Kidney epithelial cell (primary cell): ENCODE measurements at regions not wholly inside any gene's neighbourhood (a gene's known extent, or its start where the extent isn't known, plus 50 kb on each side); places are given as distances from the start of the nearest gene placed in this dataset.

Experiments
- DNase-seq: peaks from one replicate; pipeline ENCODE4 v3.0.0-alpha.2; 2010; ENCODE audit warnings: low read depth
- H3K27me3 ChIP-seq: 2 replicates; pipeline ENCODE4 v1.6.0; 2011; ENCODE audit warnings: low read length; ENCODE audit not compliant: control insufficient read depth, insufficient read depth
- H3K36me3 ChIP-seq: 2 replicates; pipeline ENCODE4 v1.5.1; 2011; ENCODE audit warnings: low read length; ENCODE audit not compliant: control insufficient read depth, insufficient read depth
- H3K4me3 ChIP-seq: 2 replicates; pipeline ENCODE4 v1.5.1; 2011; ENCODE audit warnings: low read depth, mild to moderate bottlenecking, control low read depth, low read length
- CTCF ChIP-seq: IDR thresholded peaks from 2 replicates; pipeline ENCODE4 v1.5.1; 2011; ENCODE audit warnings: mild to moderate bottlenecking, moderate library complexity, low read length, control low read depth, inconsistent platforms; ENCODE audit not compliant: insufficient read depth, poor library complexity, severe bottlenecking

GRCh38 chr20:40813708-40814630 is 124.9 kb upstream of the MAFB start:
- TF ChIP-seq CTCF: no peak
- DNase-seq: no peak
- Histone ChIP-seq H3K27me3 (no peaks in the 10 kb centered on the region), H3K4me3 (no peak overlapping the region), H3K36me3 (no peaks in the 10 kb centered on the region)

- Histone ChIP-seq H3K36me3 (no peaks in the 10 kb centered on the region), H3K4me3 (no peak overlapping the region), H3K27me3 (no peaks in the 10 kb centered on the region)
- no peak for DNase-seq
- TF ChIP-seq CTCF: no peak
Observed at GRCh38 chr20:40814631-40814960, 125.6 kb upstream of the MAFB start.

- no peak overlapping the region for H3K4me3 ChIP-seq
- H3K36me3 ChIP-seq: no peaks in the 10 kb centered on the region
Observed at GRCh38 chr20:40815156-40816038, 126.4 kb upstream of the MAFB start.

GRCh38 chr20:40816039-40816352 is 127.0 kb upstream of the MAFB start:
- TF ChIP-seq CTCF: no peak
- Histone ChIP-seq H3K4me3 (no peak overlapping the region), H3K36me3 (no peaks in the 10 kb centered on the region), H3K27me3 (no peaks in the 10 kb centered on the region)
- DNase-seq: no peak

More at GRCh38 chr20:40815156-40816038, 126.4 kb upstream of the MAFB start:
- no peak for DNase-seq
- no peaks in the 10 kb centered on the region for H3K27me3 ChIP-seq
- TF ChIP-seq CTCF: no peak

GRCh38 chr20:40821429-40821828 is 132.4 kb upstream of the MAFB start:
- no peaks in the 10 kb centered on the region for H3K36me3 ChIP-seq
- H3K4me3 ChIP-seq: no peak overlapping the region
- no peak for DNase-seq
- no peaks in the 10 kb centered on the region for H3K27me3 ChIP-seq
- no peak for TF ChIP-seq CTCF
